Upper lobe of left lung (tissue), 4 donors: ENCODE measurements at regions not wholly inside any gene's neighbourhood (a gene's known extent, or its start where the extent isn't known, plus 50 kb on each side); places are given as distances from the start of the nearest gene placed in this dataset.

Source experiments
- EP300 ChIP-seq, 4 donors: sonication (generic); formaldehyde crosslinking; IDR thresholded peaks; one replicate each; pipeline ENCODE4 v1.5.1; 2017; ENCODE audit warnings: antibody characterized with exemption in 4 of 4, control low read depth in 2 of 4
- POLR2AphosphoS5 ChIP-seq, 2 donors: sonication (generic); formaldehyde crosslinking; IDR thresholded peaks; one replicate each; pipeline ENCODE4 v1.5.1; 2017; ENCODE audit warnings: antibody characterized with exemption in 2 of 2
- TF ChIP-seq, protein P1 (sequence below), 6 experiments: fragments of 450-650 bp in 4 of 6; fragments of 200-600 bp in 2 of 6; sonication (generic) in 2 of 6; IDR thresholded peaks; one replicate each; pipeline ENCODE4 v1.5.1; 2016 to 2019; ENCODE audit warnings: antibody characterized with exemption in 6 of 6

DNA sequence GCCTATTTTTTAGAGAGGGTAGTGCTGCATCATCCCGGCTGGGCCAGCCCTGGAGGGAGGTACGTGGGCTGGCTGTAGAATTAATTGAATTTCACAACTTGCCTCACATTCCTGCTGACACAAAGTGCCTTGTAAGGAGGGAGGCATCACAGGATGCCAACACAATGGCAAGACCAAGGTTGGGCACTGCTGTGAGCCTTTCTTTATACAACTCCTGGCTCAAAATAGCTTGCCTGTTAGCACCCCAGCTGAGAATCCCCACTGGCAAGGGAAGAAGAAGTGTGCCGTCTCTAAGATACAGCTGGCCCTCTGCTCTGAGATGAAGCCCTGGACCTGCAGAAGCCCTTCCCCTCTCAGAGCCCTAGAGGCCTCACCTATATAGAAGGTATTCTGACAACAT, 873.9 kb downstream of the GRID1 start:
- TF ChIP-seq, protein P1, sequence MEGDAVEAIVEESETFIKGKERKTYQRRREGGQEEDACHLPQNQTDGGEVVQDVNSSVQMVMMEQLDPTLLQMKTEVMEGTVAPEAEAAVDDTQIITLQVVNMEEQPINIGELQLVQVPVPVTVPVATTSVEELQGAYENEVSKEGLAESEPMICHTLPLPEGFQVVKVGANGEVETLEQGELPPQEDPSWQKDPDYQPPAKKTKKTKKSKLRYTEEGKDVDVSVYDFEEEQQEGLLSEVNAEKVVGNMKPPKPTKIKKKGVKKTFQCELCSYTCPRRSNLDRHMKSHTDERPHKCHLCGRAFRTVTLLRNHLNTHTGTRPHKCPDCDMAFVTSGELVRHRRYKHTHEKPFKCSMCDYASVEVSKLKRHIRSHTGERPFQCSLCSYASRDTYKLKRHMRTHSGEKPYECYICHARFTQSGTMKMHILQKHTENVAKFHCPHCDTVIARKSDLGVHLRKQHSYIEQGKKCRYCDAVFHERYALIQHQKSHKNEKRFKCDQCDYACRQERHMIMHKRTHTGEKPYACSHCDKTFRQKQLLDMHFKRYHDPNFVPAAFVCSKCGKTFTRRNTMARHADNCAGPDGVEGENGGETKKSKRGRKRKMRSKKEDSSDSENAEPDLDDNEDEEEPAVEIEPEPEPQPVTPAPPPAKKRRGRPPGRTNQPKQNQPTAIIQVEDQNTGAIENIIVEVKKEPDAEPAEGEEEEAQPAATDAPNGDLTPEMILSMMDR (IDR thresholded peaks at IDR 0.05) = no peak
- TF ChIP-seq POLR2AphosphoS5 (IDR thresholded peaks at IDR 0.05) (no peak), EP300 (IDR thresholded peaks at IDR 0.05) (no peak)
